Tibial nerve (tissue), 4 donors: ENCODE measurements at regions not wholly inside any gene's neighbourhood (a gene's known extent, or its start where the extent isn't known, plus 50 kb on each side); places are given as distances from the start of the nearest gene placed in this dataset.

Experiments used
- CTCF ChIP-seq, 5 experiments: fragments of 200-600 bp in 3 of 5; fragments of 450-650 bp in 2 of 5; sonication (generic) in 3 of 5; IDR thresholded peaks; one replicate each; pipeline ENCODE4 v1.5.1; 2016 to 2019; ENCODE audit warnings: antibody characterized with exemption in 5 of 5, mild to moderate bottlenecking in 3 of 5, moderate library complexity in 2 of 5
- EP300 ChIP-seq, 2 donors: sonication (generic); formaldehyde crosslinking; IDR thresholded peaks; one replicate each; pipeline ENCODE4 v1.6.1; 2017; ENCODE audit warnings: antibody characterized with exemption in 2 of 2, mild to moderate bottlenecking in 1 of 2
- POLR2A ChIP-seq, 2 donors: fragments of 450-650 bp; IDR thresholded peaks; one replicate each; pipeline ENCODE4 v1.6.1; 2017; ENCODE audit warnings: antibody characterized with exemption in 2 of 2, mild to moderate bottlenecking in 2 of 2, moderate library complexity in 2 of 2

- TF ChIP-seq CTCF (IDR thresholded peaks at IDR 0.05) (no peak), POLR2A (IDR thresholded peaks at IDR 0.05) (no peak), EP300 (IDR thresholded peaks at IDR 0.05) (no peak)
Measured at GRCh38 chr12:68483592-68484383, 126.9 kb upstream of the RAP1B start.
